ENCODE measurements at regions not wholly inside any gene's neighbourhood (a gene's known extent, or its start where the extent isn't known, plus 50 kb on each side); places are given as distances from the start of the nearest gene placed in this dataset.

- DNase-seq (no peak), ATAC-seq (ENCODE audit: insufficient read depth, low FRiP score) (no peak)
- Histone ChIP-seq H3K4me1 (ENCODE audit: control insufficient read depth in 5 of 5, insufficient read depth in 5 of 5, low read length in 5 of 5) (no peaks in the 10 kb centered on the region), H3K4me3 (no peak overlapping the region), H3K27me3 (ENCODE audit: control insufficient read depth in 3 of 3, insufficient read depth in 3 of 3, low read length in 2 of 3) (no peaks in the 10 kb centered on the region), H3K27ac (ENCODE audit: low read depth in 1 of 2, low read length in 1 of 2) (no peak overlapping the region), H3K9ac (ENCODE audit: insufficient read depth in 1 of 2, low read length in 2 of 2) (no peak overlapping the region), H3K36me3 (ENCODE audit: control insufficient read depth in 4 of 4, insufficient read depth in 4 of 4, low read length in 4 of 4) (no peaks in the 10 kb centered on the region), H3K9me3 (ENCODE audit: control insufficient read depth in 4 of 4, insufficient read depth in 3 of 4, low read length in 3 of 4) (no peaks in the 10 kb centered on the region)
- no peak for TF ChIP-seq CTCF (IDR thresholded peaks at IDR 0.05; ENCODE audit: control extremely low read depth, extremely low read depth)
- 27 to 40% methylated on average over 4 of the region's 4 CpGs for WGBS, 2 donors
Measured at GRCh38 chr2:191617575-191617974, 60.4 kb upstream of the NABP1 start.

GRCh38 chr2:191618046-191618780 lies 59.7 kb upstream of the NABP1 start:
- Histone ChIP-seq H3K9me3 (ENCODE audit: control insufficient read depth in 4 of 4, insufficient read depth in 3 of 4, low read length in 3 of 4) (no peaks in the 10 kb centered on the region), H3K27me3 (ENCODE audit: control insufficient read depth in 3 of 3, insufficient read depth in 3 of 3, low read length in 2 of 3) (no peaks in the 10 kb centered on the region), H3K4me3 (no peak overlapping the region), H3K27ac (ENCODE audit: low read depth in 1 of 2, low read length in 1 of 2) (no peak overlapping the region), H3K9ac (ENCODE audit: insufficient read depth in 1 of 2, low read length in 2 of 2) (no peak overlapping the region), H3K36me3 (ENCODE audit: control insufficient read depth in 4 of 4, insufficient read depth in 4 of 4, low read length in 4 of 4) (no peaks in the 10 kb centered on the region), H3K4me1 (ENCODE audit: control insufficient read depth in 5 of 5, insufficient read depth in 5 of 5, low read length in 5 of 5) (no peaks in the 10 kb centered on the region)
- TF ChIP-seq CTCF (IDR thresholded peaks at IDR 0.05; ENCODE audit: control extremely low read depth, extremely low read depth), result no peak
- ATAC-seq (ENCODE audit: insufficient read depth, low FRiP score), result no peak
- DNase-seq, result no peak
- 54 to 70% methylated on average over 3 of the region's 3 CpGs for WGBS, 2 donors

- H3K27me3 ChIP-seq (ENCODE audit: control insufficient read depth in 3 of 3, insufficient read depth in 3 of 3, low read length in 2 of 3), result no peaks in the 10 kb centered on the region
- DNase-seq (no peak), ATAC-seq (ENCODE audit: insufficient read depth, low FRiP score) (no peak)
- H3K27ac ChIP-seq (ENCODE audit: low read depth in 1 of 2, low read length in 1 of 2), result no peak overlapping the region
- H3K4me1 ChIP-seq (ENCODE audit: control insufficient read depth in 5 of 5, insufficient read depth in 5 of 5, low read length in 5 of 5), result no peaks in the 10 kb centered on the region
- no peaks in the 10 kb centered on the region for H3K9me3 ChIP-seq (ENCODE audit: control insufficient read depth in 4 of 4, insufficient read depth in 3 of 4, low read length in 3 of 4)
- no peak overlapping the region for H3K4me3 ChIP-seq
- no peak for TF ChIP-seq CTCF (IDR thresholded peaks at IDR 0.05; ENCODE audit: control extremely low read depth, extremely low read depth)
- no peaks in the 10 kb centered on the region for H3K36me3 ChIP-seq (ENCODE audit: control insufficient read depth in 4 of 4, insufficient read depth in 4 of 4, low read length in 4 of 4)
- WGBS, 2 donors, result 92 to 98% methylated on average over 2 of the region's 2 CpGs
- no peak overlapping the region for H3K9ac ChIP-seq (ENCODE audit: insufficient read depth in 1 of 2, low read length in 2 of 2)
Measured at GRCh38 chr2:191618786-191619185, 59.1 kb upstream of the NABP1 start.

- peak; percentile 78 for ATAC-seq (ENCODE audit: insufficient read depth, low FRiP score)
- no peak for DNase-seq
- Histone ChIP-seq H3K9ac (ENCODE audit: insufficient read depth in 1 of 2, low read length in 2 of 2) (no peak overlapping the region), H3K4me1 (ENCODE audit: control insufficient read depth in 5 of 5, insufficient read depth in 5 of 5, low read length in 5 of 5) (peaks cover 0 to 2% (median 0%) of the 10 kb centered on the region in 5 donors), H3K27me3 (ENCODE audit: control insufficient read depth in 3 of 3, insufficient read depth in 3 of 3, low read length in 2 of 3) (no peaks in the 10 kb centered on the region), H3K36me3 (ENCODE audit: control insufficient read depth in 4 of 4, insufficient read depth in 4 of 4, low read length in 4 of 4) (no peaks in the 10 kb centered on the region), H3K27ac (ENCODE audit: low read depth in 1 of 2, low read length in 1 of 2) (no peak overlapping the region), H3K9me3 (ENCODE audit: control insufficient read depth in 4 of 4, insufficient read depth in 3 of 4, low read length in 3 of 4) (no peaks in the 10 kb centered on the region), H3K4me3 (no peak overlapping the region)
- WGBS, 2 donors, result 71 to 96% methylated on average over 1 of the region's 1 CpG
- TF ChIP-seq CTCF (IDR thresholded peaks at IDR 0.05; ENCODE audit: control extremely low read depth, extremely low read depth), result no peak
Measured at GRCh38 chr2:191620144-191620543, 57.8 kb upstream of the NABP1 start.
